ENCODE measurements at regions not wholly inside any gene's neighbourhood (a gene's known extent, or its start where the extent isn't known, plus 50 kb on each side); places are given as distances from the start of the nearest gene placed in this dataset.

DNA sequence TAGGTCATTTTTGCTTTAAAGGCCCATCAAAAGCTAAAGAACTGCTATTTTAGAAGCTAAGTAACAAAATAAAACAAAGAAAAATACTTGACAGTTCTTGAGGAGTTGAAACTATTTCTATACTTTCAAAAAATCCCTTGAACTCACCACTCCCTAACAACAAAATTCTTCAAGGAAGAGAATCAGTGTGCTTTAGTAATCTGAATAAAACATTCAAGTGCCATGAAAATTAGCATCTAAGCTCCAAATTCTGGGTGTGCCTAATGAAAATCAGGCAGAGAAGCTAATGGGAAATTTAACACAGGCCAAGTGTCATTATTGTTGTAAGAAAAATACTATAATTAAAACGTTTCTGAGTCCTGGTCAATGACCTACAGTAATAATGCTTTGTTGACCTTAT, 456.3 kb downstream of the ZEB2 start:
- DNase-seq, result no peak

DNA sequence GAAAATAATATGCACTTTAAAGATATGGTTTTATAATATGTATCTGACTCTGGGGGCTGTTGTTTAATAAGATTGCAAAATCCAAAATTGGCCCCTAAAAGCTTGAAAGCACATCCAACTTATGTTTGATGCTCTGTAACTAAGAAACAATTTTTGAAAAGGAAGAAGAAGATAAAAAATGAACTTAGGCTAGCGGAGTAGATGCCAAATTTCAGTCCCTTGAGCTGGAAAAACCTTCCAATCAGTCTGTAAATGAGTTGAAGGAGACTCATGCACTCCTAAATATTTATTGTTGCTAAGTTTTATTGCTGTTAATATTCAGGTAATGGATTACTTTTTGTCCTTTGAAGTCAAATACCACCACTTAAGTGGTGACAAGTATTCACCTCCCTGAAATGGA, 465.0 kb downstream of the ZEB2 start:
- DNase-seq, result no peak

DNA sequence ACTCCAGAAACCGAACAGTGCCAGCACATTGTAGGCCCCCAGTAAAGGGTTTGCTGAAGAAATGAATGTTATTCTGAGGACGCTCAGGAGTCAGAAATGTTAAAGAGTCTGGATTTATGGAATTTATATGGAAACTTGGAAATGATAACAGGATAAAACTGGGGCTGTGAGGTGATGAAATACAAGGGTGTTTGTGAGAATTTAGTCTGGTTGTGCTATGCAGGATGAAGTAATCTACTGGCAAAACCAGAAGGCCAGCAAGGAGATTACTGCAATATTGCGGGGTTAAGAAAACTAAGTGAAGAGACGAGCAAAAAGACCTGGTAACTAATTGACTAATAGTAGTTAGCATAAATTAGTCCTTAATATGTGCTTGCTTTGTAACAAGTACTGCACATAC, 467.8 kb downstream of the ZEB2 start:
- DNase-seq, result no peak

DNA sequence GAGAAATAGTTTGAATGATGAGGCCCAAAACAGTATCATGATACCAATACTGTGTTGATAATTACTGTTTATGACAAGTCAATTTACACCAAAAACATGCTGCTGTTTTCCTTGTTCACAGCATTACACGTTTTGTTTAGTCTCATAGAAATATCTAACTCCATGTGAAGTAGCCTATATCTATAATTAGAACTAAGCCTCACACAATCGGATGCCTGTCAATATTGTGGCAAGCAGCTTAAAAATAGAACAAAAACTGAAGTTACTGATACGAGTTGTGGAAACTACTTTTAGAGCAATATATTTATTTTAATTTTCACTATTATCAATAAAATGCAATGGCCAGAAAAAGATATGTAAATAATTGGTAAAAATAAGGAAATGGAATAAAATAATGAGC, 470.8 kb downstream of the ZEB2 start:
- no peak for DNase-seq

DNA sequence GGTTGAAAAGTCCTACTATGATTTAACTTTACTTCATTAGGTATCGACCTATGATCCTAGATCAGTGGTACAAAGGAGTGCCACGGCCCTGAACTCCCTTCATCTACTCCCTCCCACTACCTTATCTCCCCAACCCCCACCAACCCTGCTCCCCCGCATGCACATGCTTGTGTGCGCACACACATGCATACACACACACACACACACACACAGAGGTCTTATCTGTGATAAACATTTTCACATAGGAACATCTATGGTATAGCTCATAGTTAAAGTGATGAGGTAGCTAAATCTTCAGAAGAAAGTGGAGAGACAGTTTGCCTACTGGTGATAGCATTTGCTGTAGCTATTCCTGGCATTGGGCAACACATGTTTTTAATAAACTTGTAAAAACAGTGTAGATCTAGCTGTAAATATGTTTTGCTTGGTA, 471.3 kb downstream of the ZEB2 start:
- no peak for DNase-seq

DNA sequence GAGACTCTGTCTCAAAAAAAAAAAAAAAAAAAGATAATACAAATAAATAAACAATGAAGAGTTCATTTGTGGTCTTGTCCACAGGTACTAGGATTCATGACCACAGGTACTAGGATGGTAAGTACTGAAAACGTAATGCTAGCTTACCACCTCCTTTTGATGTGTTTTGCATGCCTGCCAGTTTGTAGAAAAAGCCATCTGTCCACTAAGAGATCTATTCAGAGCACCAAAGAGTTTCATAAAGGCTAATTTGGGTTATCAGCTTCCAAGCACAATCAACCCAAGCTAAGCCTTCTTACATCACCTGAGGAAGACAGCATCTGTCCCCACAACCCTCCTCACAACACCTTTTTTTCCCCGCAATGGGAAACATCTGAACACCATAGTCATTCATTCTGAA, 477.2 kb downstream of the ZEB2 start:
- no peak for DNase-seq

DNA sequence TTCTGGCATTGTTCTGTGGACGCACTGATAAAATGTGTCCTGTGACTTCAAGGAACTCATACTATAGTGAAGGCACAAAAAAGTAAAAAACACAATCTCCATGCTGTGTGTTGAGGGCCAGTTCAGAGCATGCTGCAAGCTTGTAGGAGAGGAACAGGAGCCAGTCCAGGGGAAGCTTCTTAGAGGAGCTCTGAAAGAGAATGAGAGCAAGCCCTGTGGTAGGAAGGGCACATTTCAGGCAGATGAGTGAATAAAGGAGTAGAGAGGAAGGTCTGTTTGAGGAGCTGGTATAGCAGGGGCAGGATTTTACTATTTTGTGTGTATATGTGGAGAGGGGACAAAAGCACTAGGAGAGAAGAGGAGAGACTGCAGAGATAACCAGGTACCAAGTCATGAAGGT, 478.3 kb downstream of the ZEB2 start:
- no peak for DNase-seq

DNA sequence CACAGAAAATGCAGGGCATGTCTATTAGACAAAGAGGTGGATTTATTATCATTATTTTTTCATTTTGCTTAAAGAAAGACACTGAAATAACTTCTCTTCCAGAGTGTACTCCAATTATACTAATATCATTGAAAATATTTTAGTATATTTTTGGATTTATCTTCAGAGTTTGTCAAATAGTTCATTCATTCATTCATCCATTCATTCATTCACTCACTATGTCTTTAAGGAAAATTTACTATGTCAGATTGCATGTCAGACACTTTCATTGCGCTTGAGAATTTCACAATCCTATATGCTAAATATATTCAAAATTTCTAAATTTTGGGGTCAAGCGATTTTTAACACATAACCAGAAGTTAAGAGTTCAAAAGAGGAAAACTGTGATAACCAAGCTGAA, 479.1 kb downstream of the ZEB2 start:
- no peak for DNase-seq

DNA sequence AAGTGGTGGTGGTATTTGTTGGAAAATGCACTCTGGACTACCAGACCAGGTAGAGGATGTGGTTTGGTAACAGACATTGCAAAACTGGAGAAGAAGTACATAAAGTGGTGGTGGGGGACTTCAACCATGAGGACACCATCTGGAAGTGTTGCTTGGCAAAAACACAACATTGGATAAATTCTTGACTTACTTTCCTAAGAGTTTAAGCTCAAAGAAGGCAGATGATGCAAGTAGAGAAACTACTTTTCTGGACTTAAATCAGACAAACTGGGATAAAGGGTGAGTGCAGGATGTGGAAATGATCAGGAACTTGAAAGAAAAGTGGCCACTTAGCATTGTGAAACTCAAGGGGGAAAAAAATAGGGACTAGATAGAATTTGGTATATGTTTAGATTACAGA, 487.4 kb downstream of the ZEB2 start:
- no peak for DNase-seq

DNA sequence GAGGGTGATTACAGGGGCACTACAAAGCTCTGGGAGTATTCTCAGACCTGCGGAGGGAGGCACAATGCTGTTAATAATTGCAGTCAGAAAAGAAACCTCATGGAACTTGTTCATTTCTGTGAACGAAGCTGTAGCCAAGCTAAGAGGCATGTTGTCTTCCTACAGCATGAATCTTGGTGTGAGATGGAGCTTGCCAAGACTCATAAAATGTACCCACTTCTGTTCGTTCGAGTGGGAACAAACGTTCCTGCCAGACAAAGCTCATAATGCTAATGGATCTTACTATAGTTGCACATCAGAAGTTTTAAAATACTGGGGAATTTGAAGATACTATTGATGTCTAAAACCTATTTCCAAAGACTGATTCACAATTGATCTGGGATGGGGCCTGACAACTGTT, 489.1 kb downstream of the ZEB2 start:
- DNase-seq, result no peak

DNA sequence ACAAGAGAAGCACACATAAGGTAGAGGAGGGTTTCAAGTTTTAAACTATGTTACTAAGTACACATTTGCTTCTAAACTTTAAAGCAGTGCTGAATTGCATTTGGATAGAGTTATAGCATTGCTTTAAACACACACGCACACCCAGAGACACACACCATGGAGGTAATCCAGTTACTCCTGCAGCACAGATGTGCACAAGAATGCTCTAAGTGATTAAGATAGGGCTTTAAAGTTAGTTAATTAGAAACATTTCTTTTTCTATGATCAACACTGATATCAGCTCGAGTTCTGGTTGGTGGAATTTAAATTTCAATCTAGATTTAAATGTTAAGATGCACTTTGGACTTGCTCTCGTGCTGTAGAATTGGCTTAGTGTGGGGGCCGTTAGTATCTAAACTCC, 492.3 kb downstream of the ZEB2 start:
- no peak for DNase-seq

DNA sequence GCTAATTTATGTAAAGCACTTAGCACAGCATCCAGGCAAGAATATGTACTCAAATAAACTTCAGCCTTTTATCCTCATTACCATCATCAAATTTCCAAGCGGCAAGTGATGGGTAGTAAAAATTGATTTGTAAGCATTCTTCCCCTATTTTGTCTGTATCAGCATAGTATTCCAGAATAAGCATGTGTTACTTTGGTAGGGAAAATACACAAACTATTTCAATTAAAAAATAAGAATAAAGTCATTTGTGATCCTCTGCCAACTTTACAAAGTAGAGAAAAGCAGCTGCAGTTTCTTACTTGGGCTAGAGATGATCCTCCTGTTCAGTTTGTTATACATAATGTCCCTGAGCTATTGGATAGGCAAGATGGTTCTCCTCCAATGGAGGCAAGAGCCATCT, 493.2 kb downstream of the ZEB2 start:
- no peak for DNase-seq

DNA sequence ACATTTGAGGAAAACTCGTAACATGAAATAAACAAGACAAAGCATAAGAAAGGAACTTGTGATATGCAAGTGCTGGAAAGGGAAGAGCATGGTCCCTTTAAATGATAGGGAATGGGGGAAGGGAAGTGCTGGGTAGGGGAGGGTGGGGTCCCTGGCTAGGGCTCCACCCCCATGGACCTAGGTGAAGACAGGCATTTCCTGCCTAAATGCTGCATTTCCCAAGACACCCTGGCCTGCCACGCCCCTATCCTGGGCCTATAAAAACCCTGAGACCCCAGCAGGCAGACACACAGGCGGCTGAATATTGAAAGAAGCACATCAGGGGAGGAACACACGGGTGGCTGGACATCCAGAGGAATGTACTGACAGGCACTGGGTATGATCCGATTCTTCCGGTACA, 499.9 kb downstream of the ZEB2 start:
- no peak for DNase-seq

DNA sequence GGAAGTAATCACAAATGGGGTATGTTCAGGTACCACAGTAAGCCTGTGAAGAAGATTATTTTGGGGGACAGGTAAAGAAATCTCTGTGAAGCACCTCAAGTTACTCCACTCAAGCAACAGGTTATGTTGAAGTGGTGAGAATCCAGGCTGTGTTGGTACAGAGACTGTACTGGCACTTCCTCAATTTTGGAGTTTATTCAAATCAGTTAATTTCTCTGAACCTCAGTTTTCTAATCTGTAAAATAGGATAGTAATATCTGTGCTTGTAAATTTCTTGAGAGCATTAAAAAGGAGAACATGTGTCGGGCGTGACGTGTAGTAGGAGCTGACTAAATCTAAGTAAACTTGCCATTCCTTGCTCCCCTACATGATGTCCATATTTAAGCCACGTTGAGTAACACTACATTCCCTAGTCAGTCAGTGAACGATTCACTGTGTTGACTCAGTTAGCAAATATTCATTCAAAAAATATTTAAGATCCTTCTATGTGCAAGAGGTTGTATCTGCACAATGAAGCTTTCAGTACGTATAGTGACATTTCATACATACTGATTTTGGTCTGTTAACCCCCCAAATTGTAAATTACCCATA, 504.2 kb downstream of the ZEB2 start:
- no peak for DNase-seq

DNA sequence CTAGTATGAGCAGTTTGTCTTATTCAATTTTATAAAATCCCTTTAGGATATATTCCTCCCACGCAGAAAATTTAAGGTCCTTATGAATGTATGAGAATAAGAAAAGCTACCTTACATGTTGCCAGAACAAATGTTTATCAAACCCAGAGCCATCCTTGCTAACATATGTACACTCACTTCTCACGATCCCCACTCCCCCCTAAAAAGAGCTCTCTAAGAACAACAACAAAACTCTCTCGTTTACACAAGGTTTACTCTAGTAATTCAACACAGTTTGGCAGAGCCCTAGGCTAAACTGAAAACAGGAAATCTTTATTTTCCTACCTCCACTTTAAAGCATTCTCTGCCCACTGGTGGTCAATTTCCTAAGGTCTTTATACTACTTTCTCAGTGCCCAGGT, 504.9 kb downstream of the ZEB2 start:
- DNase-seq, result no peak

DNA sequence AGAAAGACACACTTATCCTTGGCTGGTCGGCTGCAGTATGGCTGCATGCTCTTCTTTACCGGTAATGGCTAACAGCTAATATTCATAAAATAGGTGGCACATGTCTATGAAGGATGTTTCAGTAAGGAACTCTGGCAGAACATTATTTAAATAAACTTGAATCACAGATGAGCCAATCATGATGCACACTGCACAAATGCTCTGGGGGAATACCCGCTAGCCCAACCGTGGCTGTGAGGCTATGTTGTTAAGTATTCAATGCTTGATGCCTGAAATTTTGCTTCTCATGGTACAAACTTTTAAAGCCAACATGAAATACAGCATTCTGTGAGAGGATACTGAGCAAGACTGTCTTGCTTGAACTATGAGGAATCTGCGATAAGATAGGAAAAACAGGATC, 505.8 kb downstream of the ZEB2 start:
- DNase-seq, result no peak

DNA sequence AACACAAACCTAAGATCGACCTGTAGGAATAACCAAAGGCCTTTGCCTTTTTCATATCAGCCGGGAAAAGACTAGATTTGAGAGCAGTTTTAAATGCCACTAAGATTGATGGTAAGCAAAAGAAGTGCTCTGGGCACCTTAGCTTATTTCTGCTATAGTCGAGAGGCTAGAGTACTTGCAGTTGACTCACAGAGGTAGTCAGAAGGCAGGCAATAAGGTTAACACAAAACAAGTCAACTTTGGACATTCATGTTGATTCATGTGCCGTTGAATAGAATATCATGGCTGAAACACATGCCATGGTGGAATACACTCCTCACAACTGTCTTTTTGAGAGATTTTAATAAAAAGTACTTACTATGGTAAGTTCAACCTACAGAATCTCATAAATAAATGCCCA, 507.6 kb downstream of the ZEB2 start:
- no peak for DNase-seq

DNA sequence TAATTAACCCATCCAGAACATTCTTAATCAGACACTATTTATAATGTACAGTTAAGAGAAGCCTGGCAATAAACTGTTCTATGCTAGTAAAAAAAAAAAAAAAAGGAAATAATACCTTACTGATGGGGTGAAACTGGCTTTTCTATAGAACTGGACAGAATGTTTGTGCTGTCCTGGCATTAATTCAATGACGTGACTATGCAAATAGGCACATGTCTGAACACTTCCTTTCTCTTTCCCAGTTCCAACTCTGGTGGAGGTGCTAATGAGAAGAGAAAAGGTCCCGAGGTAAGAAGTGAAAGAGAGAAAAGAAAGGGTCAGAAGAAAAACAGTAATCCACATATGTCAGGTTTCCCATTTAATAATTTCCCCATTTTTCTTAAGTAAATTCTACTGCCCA, 508.4 kb downstream of the ZEB2 start:
- DNase-seq, result no peak

DNA sequence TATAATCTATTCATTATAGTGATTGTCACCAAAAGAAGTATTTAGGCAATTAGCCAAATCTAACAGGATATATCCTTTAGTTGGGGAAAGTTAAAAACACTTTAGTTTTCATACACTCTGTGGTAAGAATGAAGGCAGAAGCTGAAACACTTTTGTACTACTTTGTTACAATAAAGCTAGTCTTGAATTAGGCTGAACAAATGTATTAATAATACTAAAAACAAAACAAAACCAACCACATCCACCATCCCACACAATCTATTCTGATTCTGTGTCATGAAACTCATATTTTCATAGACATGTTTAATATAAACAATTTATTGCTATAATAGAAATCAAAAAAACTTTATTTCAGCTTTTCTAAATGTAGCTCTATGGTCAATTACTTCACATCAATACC, 508.8 kb downstream of the ZEB2 start:
- DNase-seq, result no peak

DNA sequence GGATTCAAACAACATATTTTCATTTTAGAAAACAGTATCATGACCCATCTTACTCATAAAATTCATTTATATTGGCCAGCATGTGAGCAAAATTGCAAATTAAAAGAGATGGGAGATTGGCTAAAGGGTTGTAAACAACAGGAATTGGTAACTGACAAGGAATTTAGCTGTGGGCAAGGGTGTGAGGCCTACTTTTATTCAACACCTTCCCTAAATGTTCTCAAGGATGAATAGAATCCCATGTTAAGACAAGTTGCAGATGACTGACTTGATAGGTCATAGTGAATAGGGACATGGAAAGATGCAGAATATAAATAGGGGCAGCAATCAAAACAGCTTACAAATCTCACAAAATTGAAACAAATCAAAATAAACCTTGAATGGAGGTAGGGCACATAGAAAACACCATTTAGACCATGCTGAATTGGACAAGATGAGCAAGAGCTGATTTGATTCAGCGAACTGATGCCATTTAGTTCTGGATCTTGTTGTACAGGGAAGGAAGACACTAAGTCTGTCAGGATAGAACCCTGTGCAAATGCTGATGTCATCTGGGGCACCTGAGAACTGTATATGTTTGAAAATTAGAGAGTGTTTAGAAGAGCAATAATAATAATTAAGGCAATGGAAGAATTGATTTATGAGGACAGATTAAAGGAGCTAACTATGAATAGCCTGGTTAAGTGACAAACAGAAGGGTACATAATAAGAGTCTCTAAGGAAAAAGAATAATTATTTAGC, 509.7 kb downstream of the ZEB2 start:
- DNase-seq, result no peak

DNA sequence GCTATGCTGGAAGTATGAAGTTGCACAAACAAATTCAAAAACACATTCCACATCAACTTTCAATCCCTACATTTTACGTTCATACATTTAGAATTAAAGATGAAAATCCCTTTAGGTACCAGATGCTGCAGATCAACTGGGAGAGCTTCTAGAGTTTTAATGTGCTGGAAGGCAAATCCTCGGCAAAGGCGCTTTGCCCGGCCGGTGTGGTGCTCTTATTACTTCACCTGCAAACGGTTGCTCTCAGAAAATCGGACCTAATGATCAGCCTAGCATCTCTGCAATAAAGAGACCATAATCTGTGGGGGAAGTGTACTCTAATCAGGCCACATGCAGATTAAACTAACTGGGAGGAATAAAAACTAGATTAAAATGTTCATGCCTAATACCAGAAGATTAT, 513.8 kb downstream of the ZEB2 start:
- DNase-seq, result no peak

DNA sequence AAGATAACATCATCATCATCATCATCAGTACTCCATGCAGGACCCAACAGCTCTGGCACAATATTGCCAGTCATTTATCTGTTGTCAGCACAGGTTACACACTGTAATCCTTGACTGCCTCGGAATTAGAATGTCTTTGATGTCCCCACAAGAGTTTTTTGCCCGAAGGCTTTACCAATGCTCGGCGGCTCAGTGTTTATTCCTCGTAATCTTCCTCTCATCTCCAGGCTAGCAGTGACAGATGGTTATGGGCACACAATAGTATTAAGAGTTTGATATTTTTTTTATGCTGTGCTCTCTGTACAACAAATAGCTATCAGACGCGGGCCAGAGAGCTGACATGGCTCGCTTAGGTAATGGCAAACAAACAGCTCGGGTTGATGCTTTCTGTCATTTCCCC, 515.2 kb downstream of the ZEB2 start:
- DNase-seq, result peak; percentile 79

DNA sequence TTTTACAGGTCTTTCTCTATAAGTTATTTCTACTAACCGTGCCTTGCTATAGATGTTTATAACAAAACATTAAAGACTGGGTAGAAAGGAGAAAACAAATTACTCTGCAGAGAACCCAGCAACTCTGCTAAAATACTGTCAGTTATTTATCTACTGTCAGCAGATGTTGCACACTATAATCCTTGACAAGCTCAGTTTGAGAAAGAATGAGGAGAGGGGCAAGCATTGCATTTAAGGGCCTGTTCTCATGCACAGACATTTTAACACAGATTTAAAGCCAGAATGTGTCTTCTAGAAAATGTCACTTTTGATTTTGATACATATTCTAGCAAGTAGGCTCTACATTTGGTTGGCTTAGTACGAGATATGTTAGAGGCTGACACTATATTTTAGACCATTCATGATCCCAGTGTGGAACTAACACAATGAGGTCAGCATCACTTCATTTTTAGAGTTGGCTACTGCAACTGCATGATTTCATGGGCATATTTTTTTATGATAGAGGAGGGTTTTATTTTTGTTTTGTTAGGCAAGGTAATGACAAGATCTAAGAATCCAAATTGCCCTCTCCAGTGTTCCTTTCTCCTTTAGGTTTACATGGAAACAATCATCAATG, 516.4 kb downstream of the ZEB2 start:
- DNase-seq, result no peak

DNA sequence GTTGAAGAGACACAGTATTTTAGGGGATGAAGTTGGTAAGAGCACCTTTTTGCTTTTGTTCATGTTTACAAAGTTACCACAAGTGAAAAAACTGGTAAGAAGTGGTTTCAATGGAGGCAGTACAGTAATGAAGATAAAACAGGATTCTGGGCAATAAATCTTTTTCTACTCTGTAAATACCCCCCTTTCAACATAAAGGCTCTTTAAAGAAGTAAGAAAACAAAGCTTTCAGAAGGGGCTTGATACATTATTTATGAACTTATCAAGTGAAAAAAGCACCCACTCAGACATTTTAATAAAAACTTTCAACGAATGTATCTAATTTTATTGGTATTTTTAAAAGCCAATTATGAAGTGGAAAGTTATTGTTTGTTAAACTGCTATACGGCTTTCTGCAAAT, 522.9 kb downstream of the ZEB2 start:
- no peak for DNase-seq

DNA sequence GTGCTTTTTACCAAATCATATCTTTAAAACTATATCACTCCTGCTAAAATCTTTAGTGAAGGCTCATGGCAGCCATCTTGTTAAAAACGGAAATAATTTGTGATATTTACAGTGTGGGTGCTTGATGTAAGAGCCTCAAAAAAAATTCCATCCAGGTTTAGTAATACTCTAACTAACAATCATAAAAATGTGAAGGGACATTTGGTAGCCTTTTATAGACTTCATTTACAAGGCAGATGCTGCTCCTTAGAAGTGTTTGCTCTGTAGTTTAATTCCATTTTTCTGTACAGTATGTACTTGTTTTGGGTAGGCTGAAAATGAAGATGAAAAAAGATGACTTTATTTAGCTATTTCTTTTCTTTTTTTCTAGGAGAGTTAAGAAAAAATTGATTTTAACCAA, 525.0 kb downstream of the ZEB2 start:
- DNase-seq, result no peak

Measured in islet precursor cell (in vitro differentiated cells).